Chondrocyte (in vitro differentiated cells): ENCODE measurements at regions not wholly inside any gene's neighbourhood (a gene's known extent, or its start where the extent isn't known, plus 50 kb on each side); places are given as distances from the start of the nearest gene placed in this dataset.
"Not testable (repeated sequence)": the region's sequence is repeated elsewhere in the genome, so short reads cannot be mapped to it uniquely, and the experiment has no call there.

Experiments used
- DNase-seq: peaks from one replicate; pipeline ENCODE4 v3.0.0; 2021; ENCODE audit warnings: mixed read lengths, low spot score
- H3K27ac Mint-ChIP-seq: one replicate; pipeline ENCODE4 v1.8.0; 2021; ENCODE audit warnings: mild to moderate bottlenecking, moderate library complexity, mixed read lengths; ENCODE audit not compliant: unreplicated experiment
- H3K27me3 Mint-ChIP-seq: 2 replicates; pipeline ENCODE4 v1.8.0; 2021; ENCODE audit warnings: low read depth, mixed read lengths
- H3K36me3 Mint-ChIP-seq: 2 replicates; pipeline ENCODE4 v1.8.0; 2021; ENCODE audit warnings: low read depth, mixed read lengths
- H3K4me1 Mint-ChIP-seq: 2 replicates; pipeline ENCODE4 v1.8.0; 2021; ENCODE audit warnings: low read depth, mild to moderate bottlenecking, mixed read lengths
- H3K4me3 Mint-ChIP-seq: one replicate; pipeline ENCODE4 v1.8.0; 2021; ENCODE audit warnings: mild to moderate bottlenecking, moderate library complexity, mixed read lengths; ENCODE audit not compliant: unreplicated experiment
- H3K9me3 Mint-ChIP-seq: 2 replicates; pipeline ENCODE4 v1.8.0; 2021; ENCODE audit warnings: low read depth, mixed read lengths
- TF ChIP-seq, protein P1 (sequence below): fragments of 200-600 bp; sonication (generic); IDR thresholded peaks from 2 replicates; pipeline ENCODE4 v1.5.0; 2021; ENCODE audit warnings: antibody characterized with exemption, mild to moderate bottlenecking, moderate library complexity

DNA sequence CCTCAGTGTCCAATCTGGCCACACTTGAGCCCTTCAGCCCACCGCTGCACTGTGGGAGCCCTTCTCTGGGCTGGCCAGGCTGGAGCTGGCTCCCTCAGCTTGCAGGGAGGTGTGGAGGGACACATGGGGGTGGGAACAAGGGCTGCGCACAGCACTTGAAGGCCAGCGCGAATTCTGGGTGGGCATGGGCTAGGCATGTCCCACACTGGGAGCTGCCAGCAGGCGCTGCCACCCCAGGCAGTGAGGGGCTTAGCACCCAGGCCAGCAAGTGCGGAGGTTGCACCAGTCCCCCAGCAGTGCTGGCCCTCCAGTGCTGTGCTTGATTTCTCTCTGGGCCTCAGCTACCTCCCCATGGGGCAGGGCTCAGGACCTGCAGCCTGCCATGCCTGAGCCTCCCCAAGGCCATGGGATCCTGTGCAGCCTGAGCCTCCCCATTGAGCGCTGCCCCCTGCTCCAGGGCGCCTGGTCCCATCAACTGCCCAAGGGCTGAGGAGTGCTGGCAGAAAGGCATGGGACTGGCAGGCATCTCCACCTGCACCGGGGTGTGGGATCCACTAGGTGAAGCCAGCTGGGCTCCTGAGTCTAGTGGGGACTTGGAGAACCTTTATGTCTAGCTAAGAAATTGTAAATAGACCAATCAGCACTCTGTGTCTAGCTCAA is 148.2 kb downstream of the EMB start:
- Mint-ChIP-seq H3K4me3 (no peak overlapping the region), H3K36me3 (no peaks in the 10 kb centered on the region), H3K9me3 (peaks cover 33% of the 10 kb centered on the region), H3K27me3 (no peaks in the 10 kb centered on the region), H3K4me1 (no peaks in the 10 kb centered on the region), H3K27ac (no peak overlapping the region)
- TF ChIP-seq, protein P1, sequence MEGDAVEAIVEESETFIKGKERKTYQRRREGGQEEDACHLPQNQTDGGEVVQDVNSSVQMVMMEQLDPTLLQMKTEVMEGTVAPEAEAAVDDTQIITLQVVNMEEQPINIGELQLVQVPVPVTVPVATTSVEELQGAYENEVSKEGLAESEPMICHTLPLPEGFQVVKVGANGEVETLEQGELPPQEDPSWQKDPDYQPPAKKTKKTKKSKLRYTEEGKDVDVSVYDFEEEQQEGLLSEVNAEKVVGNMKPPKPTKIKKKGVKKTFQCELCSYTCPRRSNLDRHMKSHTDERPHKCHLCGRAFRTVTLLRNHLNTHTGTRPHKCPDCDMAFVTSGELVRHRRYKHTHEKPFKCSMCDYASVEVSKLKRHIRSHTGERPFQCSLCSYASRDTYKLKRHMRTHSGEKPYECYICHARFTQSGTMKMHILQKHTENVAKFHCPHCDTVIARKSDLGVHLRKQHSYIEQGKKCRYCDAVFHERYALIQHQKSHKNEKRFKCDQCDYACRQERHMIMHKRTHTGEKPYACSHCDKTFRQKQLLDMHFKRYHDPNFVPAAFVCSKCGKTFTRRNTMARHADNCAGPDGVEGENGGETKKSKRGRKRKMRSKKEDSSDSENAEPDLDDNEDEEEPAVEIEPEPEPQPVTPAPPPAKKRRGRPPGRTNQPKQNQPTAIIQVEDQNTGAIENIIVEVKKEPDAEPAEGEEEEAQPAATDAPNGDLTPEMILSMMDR: no peak
- DNase-seq: no peak

- H3K36me3 Mint-ChIP-seq, H3K27ac Mint-ChIP-seq, H3K27me3 Mint-ChIP-seq, H3K4me3 Mint-ChIP-seq, H3K4me1 Mint-ChIP-seq, DNase-seq: not testable (repeated sequence)
- peaks cover 35% of the 10 kb centered on the region for H3K9me3 Mint-ChIP-seq
Measured at GRCh38 chr5:50280461-50280860, 160.6 kb downstream of the EMB start.
